Activated B cell treated with CpG ODN at 0.5 μM for 24 hours (primary cell): ENCODE measurements at regions not wholly inside any gene's neighbourhood (a gene's known extent, or its start where the extent isn't known, plus 50 kb on each side); places are given as distances from the start of the nearest gene placed in this dataset.

Source experiments
- ATAC-seq: fragments of 200-7000 bp; cut with Tn5 transposase; one replicate; pipeline ENCODE4 v1.10.0; 2021; ENCODE audit warnings: low read depth, mild to moderate bottlenecking, moderate library complexity
- CTCF ChIA-PET: fragments of 350-600 bp; sonication (Branson Sonifier 250); formaldehyde crosslinking; loops from one replicate; lab custom pipeline; 2021; ENCODE audit warnings: antibody characterized with exemption; lab: Charles Lee
- POLR2A ChIA-PET: fragments of 350-600 bp; sonication (Branson Sonifier 250); formaldehyde crosslinking; loops from one replicate; lab custom pipeline; 2021; ENCODE audit warnings: antibody characterized with exemption; lab: Charles Lee
- DNase-seq: peaks from one replicate; pipeline ENCODE4 v3.0.0; 2022
- H3K27ac Mint-ChIP-seq: one replicate; pipeline ENCODE4 v1.8.0; 2020; ENCODE audit warnings: mixed read lengths
- H3K27me3 Mint-ChIP-seq: one replicate; pipeline ENCODE4 v1.8.0; 2021; ENCODE audit warnings: mixed read lengths
- H3K36me3 Mint-ChIP-seq: one replicate; pipeline ENCODE4 v1.8.0; 2021; ENCODE audit warnings: low read depth, mixed read lengths
- H3K4me1 Mint-ChIP-seq: one replicate; pipeline ENCODE4 v1.8.0; 2021; ENCODE audit warnings: mixed read lengths
- H3K4me3 Mint-ChIP-seq: one replicate; pipeline ENCODE4 v1.8.0; 2020; ENCODE audit warnings: mild to moderate bottlenecking, mixed read lengths
- H3K9me3 Mint-ChIP-seq: one replicate; pipeline ENCODE4 v1.8.0; 2020; ENCODE audit warnings: mixed read lengths
- CTCF ChIP-seq: fragments of 200-600 bp; IDR thresholded peaks from one replicate; pipeline ENCODE4 v1.8.0; 2022; ENCODE audit warnings: antibody characterized with exemption, mild to moderate bottlenecking
- intact Hi-C: fragments of 100-400 bp; cut with micrococcal nuclease; formaldehyde crosslinking; loops from one replicate; pipeline ENCODE4 v1.15.1; 2024

GRCh38 chrX:44767308-44767707, 76.5 kb upstream of the DUSP21 start:
- H3K4me3 Mint-ChIP-seq: peak overlapping the region; percentile 36

GRCh38 chrX:44765556-44765955, 78.3 kb upstream of the DUSP21 start:
- DNase-seq (no peak), ATAC-seq (no peak)
- Mint-ChIP-seq H3K27me3 (peaks cover 7% of the 10 kb centered on the region), H3K4me1 (peaks cover 9% of the 10 kb centered on the region), H3K9me3 (no peaks in the 10 kb centered on the region), H3K36me3 (no peaks in the 10 kb centered on the region), H3K4me3 (no peak overlapping the region), H3K27ac (no peak overlapping the region)
- POLR2A ChIA-PET: no interaction called here
- CTCF ChIA-PET: no interaction called here
- intact Hi-C loops: no loop called here
- no peak for TF ChIP-seq CTCF

More at GRCh38 chrX:44767308-44767707, 76.5 kb upstream of the DUSP21 start:
- ATAC-seq (no peak), DNase-seq (no peak)
- no peak for TF ChIP-seq CTCF
- CTCF ChIA-PET: no interaction called here
- H3K9me3 Mint-ChIP-seq: no peaks in the 10 kb centered on the region
- POLR2A ChIA-PET: interaction anchor here (0.7 kb wide), 2 partner anchors 191 to 194 kb away, joined by 4 read pairs; no protein-coding TSS in a partner anchor
- H3K36me3 Mint-ChIP-seq: no peaks in the 10 kb centered on the region
- no peak overlapping the region for H3K27ac Mint-ChIP-seq
- intact Hi-C loops: no loop called here
- peaks cover 3% of the 10 kb centered on the region for H3K27me3 Mint-ChIP-seq
- H3K4me1 Mint-ChIP-seq: peaks cover 9% of the 10 kb centered on the region

GRCh38 chrX:44747969-44748368, 95.9 kb upstream of the DUSP21 start:
- Mint-ChIP-seq H3K9me3 (no peaks in the 10 kb centered on the region), H3K36me3 (no peaks in the 10 kb centered on the region), H3K4me1 (no peaks in the 10 kb centered on the region), H3K27me3 (no peaks in the 10 kb centered on the region), H3K27ac (no peak overlapping the region), H3K4me3 (no peak overlapping the region)
- POLR2A ChIA-PET: no interaction called here
- no peak for DNase-seq
- CTCF ChIA-PET: no interaction called here
- intact Hi-C loops: no loop called here
- no peak for ATAC-seq
- no peak for TF ChIP-seq CTCF

- Mint-ChIP-seq H3K36me3 (no peaks in the 10 kb centered on the region), H3K27ac (no peak overlapping the region), H3K9me3 (no peaks in the 10 kb centered on the region), H3K4me3 (no peak overlapping the region), H3K4me1 (no peaks in the 10 kb centered on the region), H3K27me3 (no peaks in the 10 kb centered on the region)
- no peak for DNase-seq
- no peak for ATAC-seq
- POLR2A ChIA-PET: no interaction called here
- no peak for TF ChIP-seq CTCF
- CTCF ChIA-PET: no interaction called here
- intact Hi-C loops: no loop called here
Observed at GRCh38 chrX:44747317-44747716, 96.5 kb upstream of the DUSP21 start.

GRCh38 chrX:44744799-44745198, 99.0 kb upstream of the DUSP21 start:
- TF ChIP-seq CTCF: no peak
- no peak for DNase-seq
- CTCF ChIA-PET: no interaction called here
- Mint-ChIP-seq H3K4me1 (no peaks in the 10 kb centered on the region), H3K4me3 (no peak overlapping the region), H3K9me3 (no peaks in the 10 kb centered on the region), H3K36me3 (no peaks in the 10 kb centered on the region), H3K27me3 (no peaks in the 10 kb centered on the region), H3K27ac (no peak overlapping the region)
- ATAC-seq: no peak
- intact Hi-C loops: no loop called here
- POLR2A ChIA-PET: no interaction called here
